HEK293 (cell line): ENCODE measurements at regions not wholly inside any gene's neighbourhood (a gene's known extent, or its start where the extent isn't known, plus 50 kb on each side); places are given as distances from the start of the nearest gene placed in this dataset.

Experiments used
- CTCF ChIA-PET: fragments of 350-600 bp; formaldehyde crosslinking; extraction: SDS; loops from one replicate; lab custom pipeline; 2021; ENCODE audit warnings: antibody characterized with exemption; lab: Yijun Ruan, JAX
- POLR2A ChIA-PET: fragments of 300-600 bp; formaldehyde crosslinking; extraction: SDS; loops from one replicate; lab custom pipeline; 2020; ENCODE audit warnings: antibody characterized with exemption, inconsistent platforms; lab: Yijun Ruan, JAX
- H3K27ac ChIP-seq: fragments of 200-500 bp; sonication (Bioruptor generic); 2 replicates; pipeline ENCODE4 v1.5.1; 2014; ENCODE audit warnings: low read depth, low read length, control low read depth, inconsistent platforms; ENCODE audit errors: extremely low read depth
- H3K36me3 ChIP-seq, 2 experiments: fragments of 200-500 bp in 1 of 2; sonication (Bioruptor generic) in 1 of 2; 1 replicate in 1 of 2; 2 replicates in 1 of 2; pipeline ENCODE4 v1.5.1; 2014 to 2017; ENCODE audit warnings: inconsistent platforms in 2 of 2, low read length in 2 of 2; ENCODE audit not compliant: control insufficient read depth in 2 of 2, insufficient read depth in 1 of 2
- H3K4me1 ChIP-seq: fragments of 200-500 bp; sonication (Bioruptor generic); 2 replicates; pipeline ENCODE4 v1.5.1; 2014; ENCODE audit warnings: mild to moderate bottlenecking, low read length, inconsistent platforms; ENCODE audit not compliant: control insufficient read depth, insufficient read depth
- H3K4me3 ChIP-seq: 2 replicates; pipeline ENCODE4 v1.5.1; 2011; ENCODE audit warnings: low read depth, mild to moderate bottlenecking, control low read depth, low read length, moderate library complexity
- H3K9me3 ChIP-seq: fragments of 200-500 bp; sonication (Bioruptor generic); 2 replicates; pipeline ENCODE4 v1.5.1; 2014; ENCODE audit warnings: low read depth, low read length, inconsistent platforms; ENCODE audit not compliant: control insufficient read depth, insufficient read depth
- TSHZ1 ChIP-seq: fragments of 450-650 bp; formaldehyde crosslinking; IDR thresholded peaks from 2 replicates; pipeline ENCODE4 v1.5.1; 2016; ENCODE audit warnings: missing biosample characterization, missing genetic modification characterization, borderline replicate concordance
- ZFHX2 ChIP-seq: fragments of 450-650 bp; formaldehyde crosslinking; conservative IDR thresholded peaks from 2 replicates; pipeline ENCODE4 v1.5.1; 2016; ENCODE audit warnings: missing biosample characterization, missing genetic modification characterization
- ZNF24 ChIP-seq: fragments of 450-650 bp; formaldehyde crosslinking; IDR thresholded peaks from 2 replicates; pipeline ENCODE4 v1.5.1; 2016; ENCODE audit warnings: missing biosample characterization, missing genetic modification characterization
- ZNF274 ChIP-seq, 2 experiments: fragments of 200-500 bp in 1 of 2; fragments of 450-650 bp in 1 of 2; sonication (Bioruptor generic) in 1 of 2; formaldehyde crosslinking in 1 of 2; IDR thresholded peaks; 2 replicates each; pipeline versions ENCODE4 v1.5.1 to v1.6.1; 2014 to 2016; ENCODE audit warnings: borderline replicate concordance in 1 of 2, inconsistent platforms in 1 of 2, low read length in 1 of 2, missing biosample characterization in 1 of 2, missing genetic modification characterization in 1 of 2
- ZNF426 ChIP-seq: fragments of 450-650 bp; formaldehyde crosslinking; IDR thresholded peaks from 2 replicates; pipeline ENCODE4 v1.5.1; 2017; ENCODE audit warnings: missing biosample characterization, missing genetic modification characterization, mild to moderate bottlenecking, inconsistent platforms, moderate library complexity
- ZNF707 ChIP-seq: fragments of 450-650 bp; formaldehyde crosslinking; IDR thresholded peaks from 2 replicates; pipeline ENCODE4 v1.5.1; 2016; ENCODE audit warnings: missing biosample characterization, missing genetic modification characterization
- ZNF830 ChIP-seq: fragments of 450-650 bp; IDR thresholded peaks from 2 replicates; pipeline ENCODE4 v1.5.0; 2018; ENCODE audit warnings: missing biosample characterization, missing genetic modification characterization, low read depth, mild to moderate bottlenecking, moderate library complexity
- TF ChIP-seq, protein P1 (sequence below): fragments of 450-650 bp; formaldehyde crosslinking; IDR thresholded peaks from 2 replicates; pipeline ENCODE4 v1.5.1; 2016; ENCODE audit warnings: missing biosample characterization, missing genetic modification characterization
- TF ChIP-seq, protein P2 (sequence below): fragments of 450-650 bp; formaldehyde crosslinking; IDR thresholded peaks from 2 replicates; pipeline ENCODE4 v1.5.1; 2016; ENCODE audit warnings: missing biosample characterization, missing genetic modification characterization
- TF ChIP-seq, protein P3 (sequence below): fragments of 450-650 bp; formaldehyde crosslinking; IDR thresholded peaks from 2 replicates; pipeline ENCODE4 v1.5.1; 2016; ENCODE audit warnings: missing biosample characterization, missing genetic modification characterization, borderline replicate concordance

DNA sequence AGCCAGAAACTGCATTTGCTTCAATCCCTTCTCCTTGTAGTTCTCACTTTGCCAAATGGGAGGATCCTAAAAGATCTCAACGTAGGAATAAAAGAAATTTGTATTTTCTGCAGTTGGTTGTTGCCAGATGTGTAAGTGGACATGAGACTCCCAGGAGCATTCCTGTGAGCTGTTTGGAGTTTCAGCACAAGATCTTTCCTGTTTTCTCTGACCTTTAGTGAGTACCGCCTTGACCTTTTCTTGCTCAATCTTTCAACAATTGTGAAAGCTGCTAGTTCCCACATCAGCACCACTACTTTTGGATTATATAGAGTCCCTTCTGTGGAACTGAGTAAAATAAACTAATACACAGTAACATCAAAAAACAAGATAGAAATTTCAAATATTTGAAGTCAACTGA is 683.8 kb upstream of the PABPC4L start:
- CTCF ChIA-PET, result no interaction called here
- Histone ChIP-seq H3K4me1 (no peaks in the 10 kb centered on the region), H3K9me3 (no peaks in the 10 kb centered on the region), H3K27ac (no peak overlapping the region), H3K4me3 (no peak overlapping the region), H3K36me3 (no peaks in the 10 kb centered on the region)
- no peak for TF ChIP-seq ZFHX2 (tag by site-specific recombination)
- TF ChIP-seq ZNF707, result no peak
- no peak for TF ChIP-seq ZNF426 (tag by site-specific recombination)
- TF ChIP-seq TSHZ1 (tag by site-specific recombination), result no peak
- TF ChIP-seq, protein P1, sequence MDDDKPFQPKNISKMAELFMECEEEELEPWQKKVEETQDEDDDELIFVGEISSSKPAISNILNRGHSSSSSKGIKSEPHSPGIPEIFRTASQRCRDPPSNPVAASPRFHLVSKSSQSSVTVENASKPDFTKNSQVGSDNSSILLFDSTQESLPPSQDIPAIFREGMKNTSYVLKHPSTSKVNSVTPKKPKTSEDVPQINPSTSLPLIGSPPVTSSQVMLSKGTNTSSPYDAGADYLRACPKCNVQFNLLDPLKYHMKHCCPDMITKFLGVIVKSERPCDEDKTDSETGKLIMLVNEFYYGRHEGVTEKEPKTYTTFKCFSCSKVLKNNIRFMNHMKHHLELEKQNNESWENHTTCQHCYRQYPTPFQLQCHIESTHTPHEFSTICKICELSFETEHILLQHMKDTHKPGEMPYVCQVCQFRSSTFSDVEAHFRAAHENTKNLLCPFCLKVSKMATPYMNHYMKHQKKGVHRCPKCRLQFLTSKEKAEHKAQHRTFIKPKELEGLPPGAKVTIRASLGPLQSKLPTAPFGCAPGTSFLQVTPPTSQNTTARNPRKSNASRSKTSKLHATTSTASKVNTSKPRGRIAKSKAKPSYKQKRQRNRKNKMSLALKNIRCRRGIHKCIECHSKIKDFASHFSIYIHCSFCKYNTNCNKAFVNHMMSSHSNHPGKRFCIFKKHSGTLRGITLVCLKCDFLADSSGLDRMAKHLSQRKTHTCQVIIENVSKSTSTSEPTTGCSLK (tag by site-specific recombination), result no peak
- no peak for TF ChIP-seq ZNF274 (IDR thresholded peaks at IDR 0.05; ENCODE audit: low read length)
- TF ChIP-seq ZNF274 (tag by site-specific recombination; IDR thresholded peaks at IDR 0.05; ENCODE audit: borderline replicate concordance), result no peak
- TF ChIP-seq, protein P2, sequence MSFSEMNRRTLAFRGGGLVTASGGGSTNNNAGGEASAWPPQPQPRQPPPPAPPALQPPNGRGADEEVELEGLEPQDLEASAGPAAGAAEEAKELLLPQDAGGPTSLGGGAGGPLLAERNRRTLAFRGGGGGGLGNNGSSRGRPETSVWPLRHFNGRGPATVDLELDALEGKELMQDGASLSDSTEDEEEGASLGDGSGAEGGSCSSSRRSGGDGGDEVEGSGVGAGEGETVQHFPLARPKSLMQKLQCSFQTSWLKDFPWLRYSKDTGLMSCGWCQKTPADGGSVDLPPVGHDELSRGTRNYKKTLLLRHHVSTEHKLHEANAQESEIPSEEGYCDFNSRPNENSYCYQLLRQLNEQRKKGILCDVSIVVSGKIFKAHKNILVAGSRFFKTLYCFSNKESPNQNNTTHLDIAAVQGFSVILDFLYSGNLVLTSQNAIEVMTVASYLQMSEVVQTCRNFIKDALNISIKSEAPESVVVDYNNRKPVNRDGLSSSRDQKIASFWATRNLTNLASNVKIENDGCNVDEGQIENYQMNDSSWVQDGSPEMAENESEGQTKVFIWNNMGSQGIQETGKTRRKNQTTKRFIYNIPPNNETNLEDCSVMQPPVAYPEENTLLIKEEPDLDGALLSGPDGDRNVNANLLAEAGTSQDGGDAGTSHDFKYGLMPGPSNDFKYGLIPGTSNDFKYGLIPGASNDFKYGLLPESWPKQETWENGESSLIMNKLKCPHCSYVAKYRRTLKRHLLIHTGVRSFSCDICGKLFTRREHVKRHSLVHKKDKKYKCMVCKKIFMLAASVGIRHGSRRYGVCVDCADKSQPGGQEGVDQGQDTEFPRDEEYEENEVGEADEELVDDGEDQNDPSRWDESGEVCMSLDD (tag by site-specific recombination), result no peak
- POLR2A ChIA-PET, result no interaction called here

- Histone ChIP-seq H3K4me1 (no peaks in the 10 kb centered on the region), H3K9me3 (no peaks in the 10 kb centered on the region), H3K36me3 (no peaks in the 10 kb centered on the region), H3K27ac (no peak overlapping the region), H3K4me3 (no peak overlapping the region)
- ChIA-PET CTCF (no interaction called here), POLR2A (no interaction called here)
- TF ChIP-seq ZNF24 (tag by site-specific recombination), result no peak
- TF ChIP-seq, protein P3, sequence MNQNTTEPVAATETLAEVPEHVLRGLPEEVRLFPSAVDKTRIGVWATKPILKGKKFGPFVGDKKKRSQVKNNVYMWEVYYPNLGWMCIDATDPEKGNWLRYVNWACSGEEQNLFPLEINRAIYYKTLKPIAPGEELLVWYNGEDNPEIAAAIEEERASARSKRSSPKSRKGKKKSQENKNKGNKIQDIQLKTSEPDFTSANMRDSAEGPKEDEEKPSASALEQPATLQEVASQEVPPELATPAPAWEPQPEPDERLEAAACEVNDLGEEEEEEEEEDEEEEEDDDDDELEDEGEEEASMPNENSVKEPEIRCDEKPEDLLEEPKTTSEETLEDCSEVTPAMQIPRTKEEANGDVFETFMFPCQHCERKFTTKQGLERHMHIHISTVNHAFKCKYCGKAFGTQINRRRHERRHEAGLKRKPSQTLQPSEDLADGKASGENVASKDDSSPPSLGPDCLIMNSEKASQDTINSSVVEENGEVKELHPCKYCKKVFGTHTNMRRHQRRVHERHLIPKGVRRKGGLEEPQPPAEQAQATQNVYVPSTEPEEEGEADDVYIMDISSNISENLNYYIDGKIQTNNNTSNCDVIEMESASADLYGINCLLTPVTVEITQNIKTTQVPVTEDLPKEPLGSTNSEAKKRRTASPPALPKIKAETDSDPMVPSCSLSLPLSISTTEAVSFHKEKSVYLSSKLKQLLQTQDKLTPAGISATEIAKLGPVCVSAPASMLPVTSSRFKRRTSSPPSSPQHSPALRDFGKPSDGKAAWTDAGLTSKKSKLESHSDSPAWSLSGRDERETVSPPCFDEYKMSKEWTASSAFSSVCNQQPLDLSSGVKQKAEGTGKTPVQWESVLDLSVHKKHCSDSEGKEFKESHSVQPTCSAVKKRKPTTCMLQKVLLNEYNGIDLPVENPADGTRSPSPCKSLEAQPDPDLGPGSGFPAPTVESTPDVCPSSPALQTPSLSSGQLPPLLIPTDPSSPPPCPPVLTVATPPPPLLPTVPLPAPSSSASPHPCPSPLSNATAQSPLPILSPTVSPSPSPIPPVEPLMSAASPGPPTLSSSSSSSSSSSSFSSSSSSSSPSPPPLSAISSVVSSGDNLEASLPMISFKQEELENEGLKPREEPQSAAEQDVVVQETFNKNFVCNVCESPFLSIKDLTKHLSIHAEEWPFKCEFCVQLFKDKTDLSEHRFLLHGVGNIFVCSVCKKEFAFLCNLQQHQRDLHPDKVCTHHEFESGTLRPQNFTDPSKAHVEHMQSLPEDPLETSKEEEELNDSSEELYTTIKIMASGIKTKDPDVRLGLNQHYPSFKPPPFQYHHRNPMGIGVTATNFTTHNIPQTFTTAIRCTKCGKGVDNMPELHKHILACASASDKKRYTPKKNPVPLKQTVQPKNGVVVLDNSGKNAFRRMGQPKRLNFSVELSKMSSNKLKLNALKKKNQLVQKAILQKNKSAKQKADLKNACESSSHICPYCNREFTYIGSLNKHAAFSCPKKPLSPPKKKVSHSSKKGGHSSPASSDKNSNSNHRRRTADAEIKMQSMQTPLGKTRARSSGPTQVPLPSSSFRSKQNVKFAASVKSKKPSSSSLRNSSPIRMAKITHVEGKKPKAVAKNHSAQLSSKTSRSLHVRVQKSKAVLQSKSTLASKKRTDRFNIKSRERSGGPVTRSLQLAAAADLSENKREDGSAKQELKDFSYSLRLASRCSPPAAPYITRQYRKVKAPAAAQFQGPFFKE (tag by site-specific recombination), result no peak
- no peak for TF ChIP-seq ZNF830 (tag by site-specific recombination)
Measured at GRCh38 chr4:134883831-134884449, 682.4 kb upstream of the PABPC4L start.
